Activated CD4-positive, alpha-beta T cell treated with anti-CD3 and anti-CD28 coated beads, Interleukin-10, Interleukin-2, amounts not matched to agents 100 ng/mL and 50 ng/mL, durations not matched to agents 16 hours and 8 hours (primary cell): ENCODE measurements at regions not wholly inside any gene's neighbourhood (a gene's known extent, or its start where the extent isn't known, plus 50 kb on each side); places are given as distances from the start of the nearest gene placed in this dataset.
"Not testable (repeated sequence)": the region's sequence is repeated elsewhere in the genome, so short reads cannot be mapped to it uniquely, and the experiment has no call there.

Experiments
- DNase-seq: peaks from one replicate; pipeline ENCODE4 v3.0.0-alpha.2; 2020

GRCh38 chr1:103344930-103345329 lies 180.6 kb upstream of the RNPC3 start:
- no peak for DNase-seq

GRCh38 chr1:103341377-103341880 lies 184.1 kb upstream of the RNPC3 start:
- no peak for DNase-seq

GRCh38 chr1:103337779-103338178 lies 187.7 kb upstream of the RNPC3 start:
- DNase-seq: no peak

- DNase-seq: no peak
These were observed 189.1 kb upstream of the RNPC3 start for GRCh38 chr1:103336408-103336807.

- DNase-seq: no peak
These were observed 192.4 kb upstream of the RNPC3 start for GRCh38 chr1:103333141-103333540.

GRCh38 chr1:103327054-103327719 lies 198.3 kb upstream of the RNPC3 start:
- no peak for DNase-seq

- DNase-seq: no peak
These were observed 198.9 kb upstream of the RNPC3 start for GRCh38 chr1:103326595-103326994.

GRCh38 chr1:103309786-103310185 lies 201.5 kb upstream of the COL11A1 start:
- no peak for DNase-seq

GRCh38 chr1:103307751-103308150 lies 199.4 kb upstream of the COL11A1 start:
- no peak for DNase-seq

- no peak for DNase-seq
These were observed 175.7 kb upstream of the COL11A1 start for GRCh38 chr1:103283841-103284669.

- DNase-seq: no peak
These were observed 175.0 kb upstream of the COL11A1 start for GRCh38 chr1:103283371-103283770.

- no peak for DNase-seq
These were observed 167.4 kb upstream of the COL11A1 start for GRCh38 chr1:103275725-103276124.

GRCh38 chr1:103274886-103275285 lies 166.6 kb upstream of the COL11A1 start:
- no peak for DNase-seq

- DNase-seq: no peak
These were observed 164.8 kb upstream of the COL11A1 start for GRCh38 chr1:103273106-103273505.

GRCh38 chr1:103271471-103271870 lies 163.1 kb upstream of the COL11A1 start:
- not testable (repeated sequence) for DNase-seq

GRCh38 chr1:103267893-103268292 lies 159.6 kb upstream of the COL11A1 start:
- no peak for DNase-seq

- DNase-seq: no peak
These were observed 158.9 kb upstream of the COL11A1 start for GRCh38 chr1:103267266-103267665.

- no peak for DNase-seq
These were observed 157.7 kb upstream of the COL11A1 start for GRCh38 chr1:103266036-103266435.

GRCh38 chr1:103265551-103265950 lies 157.2 kb upstream of the COL11A1 start:
- DNase-seq: no peak

- no peak for DNase-seq
These were observed 151.7 kb upstream of the COL11A1 start for GRCh38 chr1:103259982-103260381.

GRCh38 chr1:103256490-103256889 lies 148.2 kb upstream of the COL11A1 start:
- no peak for DNase-seq

GRCh38 chr1:103254691-103255090 lies 146.4 kb upstream of the COL11A1 start:
- no peak for DNase-seq

- no peak for DNase-seq
These were observed 142.1 kb upstream of the COL11A1 start for GRCh38 chr1:103250441-103250861.

GRCh38 chr1:103248417-103249102 lies 140.2 kb upstream of the COL11A1 start:
- no peak for DNase-seq
